MM.1S (cell line): ENCODE measurements at regions not wholly inside any gene's neighbourhood (a gene's known extent, or its start where the extent isn't known, plus 50 kb on each side); places are given as distances from the start of the nearest gene placed in this dataset.

Source experiments
- CTCF ChIP-seq: fragments of 300-600 bp; sonication (generic); IDR thresholded peaks from 2 replicates; pipeline ENCODE4 v1.5.1; 2016; ENCODE audit warnings: antibody characterized with exemption, low read length, mixed read lengths
- EZH2 ChIP-seq: fragments of 300-600 bp; sonication (generic); optimal IDR thresholded peaks from 2 replicates; pipeline ENCODE3; 2017; ENCODE audit warnings: low read depth, mild to moderate bottlenecking, antibody characterized with exemption, low read length, mixed read lengths
- EZH2phosphoT487 ChIP-seq: fragments of 300-600 bp; sonication (generic); IDR thresholded peaks from 2 replicates; pipeline ENCODE4 v1.6.1; 2018; ENCODE audit warnings: antibody characterized with exemption, low read length

GRCh38 chr1:30514137-30514654, 209.2 kb downstream of the MATN1 start:
- TF ChIP-seq CTCF = no peak
- no peak for TF ChIP-seq EZH2
- TF ChIP-seq EZH2phosphoT487 = no peak
